Urinary bladder (tissue), 3 donors: ENCODE measurements at regions not wholly inside any gene's neighbourhood (a gene's known extent, or its start where the extent isn't known, plus 50 kb on each side); places are given as distances from the start of the nearest gene placed in this dataset.
"Not testable (repeated sequence)": the region's sequence is repeated elsewhere in the genome, so short reads cannot be mapped to it uniquely, and the experiment has no call there.

ENCODE experiments used
- DNase-seq: peaks from one replicate; pipeline ENCODE4 v3.0.0-alpha.2; 2015; ENCODE audit errors: extremely low spot score
- H3K27ac ChIP-seq: one replicate; pipeline ENCODE4 v1.5.1; 2013; ENCODE audit warnings: low read depth, mild to moderate bottlenecking, moderate library complexity
- H3K36me3 ChIP-seq: one replicate; pipeline ENCODE4 v1.6.1; 2013; ENCODE audit warnings: mild to moderate bottlenecking, moderate library complexity; ENCODE audit not compliant: insufficient read depth
- H3K4me1 ChIP-seq: one replicate; pipeline ENCODE4 v1.6.1; 2013; ENCODE audit warnings: mild to moderate bottlenecking, moderate library complexity; ENCODE audit not compliant: insufficient read depth
- H3K4me3 ChIP-seq: one replicate; pipeline ENCODE4 v1.5.1; 2013; ENCODE audit warnings: low read depth, low read length
- WGBS: extraction: QIAGEN DNeasy Blood & Tissue Kit; methylation state at CpG from one replicate; pipeline ENCODE4 v1.1.7; 2013; 5-methylcytosine and 5-hydroxymethylcytosine counted together
- donor health status: healthy with polysubstance abuse.
- donor health status: healthy.

GRCh38 chr13:24563087-24563486, 50.5 kb upstream of the PARP4 start:
- Histone ChIP-seq H3K4me3 (no peak overlapping the region), H3K36me3 (no peaks in the 10 kb centered on the region), H3K27ac (no peak overlapping the region), H3K4me1 (no peaks in the 10 kb centered on the region)
- WGBS, result 93% methylated on average over 2 of the region's 2 CpGs
- no peak for DNase-seq

- H3K36me3 ChIP-seq, DNase-seq, H3K27ac ChIP-seq, H3K4me1 ChIP-seq, H3K4me3 ChIP-seq: not testable (repeated sequence)
- WGBS, result 44% methylated on average over 1 of the region's 1 CpG
Observed at GRCh38 chr13:24563971-24564370, 51.4 kb upstream of the PARP4 start.

GRCh38 chr13:24564881-24565280, 52.3 kb upstream of the PARP4 start:
- no peak overlapping the region for H3K4me3 ChIP-seq
- no peak for DNase-seq
- H3K27ac ChIP-seq, result no peak overlapping the region
- no peaks in the 10 kb centered on the region for H3K4me1 ChIP-seq
- 85% methylated on average over 4 of the region's 4 CpGs for WGBS
- no peaks in the 10 kb centered on the region for H3K36me3 ChIP-seq

GRCh38 chr13:24567593-24567992, 55.0 kb upstream of the PARP4 start:
- H3K27ac ChIP-seq, H3K36me3 ChIP-seq, DNase-seq, H3K4me3 ChIP-seq, H3K4me1 ChIP-seq: not testable (repeated sequence)
- whole genome bisulfite sequencing, result 89% methylated on average over 3 of the region's 3 CpGs

GRCh38 chr13:24574847-24575246, 62.3 kb upstream of the PARP4 start:
- Histone ChIP-seq H3K27ac (no peak overlapping the region), H3K4me3 (no peak overlapping the region), H3K4me1 (no peaks in the 10 kb centered on the region), H3K36me3 (no peaks in the 10 kb centered on the region)
- DNase-seq, result no peak
- WGBS, result 55% methylated on average over 1 of the region's 1 CpG

- not testable (repeated sequence) for H3K4me1 ChIP-seq, H3K4me3 ChIP-seq, H3K36me3 ChIP-seq, H3K27ac ChIP-seq, DNase-seq
- WGBS, result 0% methylated on average over 1 of the region's 1 CpG
Observed at GRCh38 chr13:24580315-24580714, 67.7 kb upstream of the PARP4 start.

GRCh38 chr13:24581578-24581977, 69.0 kb upstream of the PARP4 start:
- 81% methylated on average over 5 of the region's 5 CpGs for WGBS
- H3K4me1 ChIP-seq, DNase-seq, H3K27ac ChIP-seq, H3K36me3 ChIP-seq, H3K4me3 ChIP-seq: not testable (repeated sequence)

GRCh38 chr13:24591697-24592096, 79.1 kb upstream of the PARP4 start:
- WGBS, result 41% methylated on average over 6 of the region's 6 CpGs

GRCh38 chr13:24597906-24598670, 82.1 kb upstream of the ATP12A start:
- WGBS, result 87% methylated on average over 3 of the region's 3 CpGs
- H3K27ac ChIP-seq, H3K4me1 ChIP-seq, H3K36me3 ChIP-seq, DNase-seq, H3K4me3 ChIP-seq: not testable (repeated sequence)

More at GRCh38 chr13:24591697-24592096, 79.1 kb upstream of the PARP4 start:
- H3K4me3 ChIP-seq, DNase-seq, H3K4me1 ChIP-seq, H3K36me3 ChIP-seq, H3K27ac ChIP-seq: not testable (repeated sequence)

- not testable (repeated sequence) for H3K36me3 ChIP-seq, DNase-seq, H3K27ac ChIP-seq, H3K4me1 ChIP-seq, H3K4me3 ChIP-seq
- WGBS, result 82% methylated on average over 10 of the region's 10 CpGs
Observed at GRCh38 chr13:24599019-24599791, 81.0 kb upstream of the ATP12A start.

- DNase-seq, result no peak
- no peaks in the 10 kb centered on the region for H3K4me1 ChIP-seq
- no peak overlapping the region for H3K27ac ChIP-seq
- no peaks in the 10 kb centered on the region for H3K36me3 ChIP-seq
- 95% methylated on average over 6 of the region's 6 CpGs for WGBS
- H3K4me3 ChIP-seq, result no peak overlapping the region
Observed at GRCh38 chr13:24605923-24606372, 74.3 kb upstream of the ATP12A start.

- no peak overlapping the region for H3K4me3 ChIP-seq
- H3K27ac ChIP-seq, result no peak overlapping the region
- H3K36me3 ChIP-seq, result no peaks in the 10 kb centered on the region
- WGBS, result 91% methylated on average over 6 of the region's 6 CpGs
- no peak for DNase-seq
- no peaks in the 10 kb centered on the region for H3K4me1 ChIP-seq
Observed at GRCh38 chr13:24606486-24607170, 73.6 kb upstream of the ATP12A start.

GRCh38 chr13:24610956-24611355, 69.3 kb upstream of the ATP12A start:
- Histone ChIP-seq H3K36me3 (no peaks in the 10 kb centered on the region), H3K27ac (no peak overlapping the region), H3K4me1 (no peaks in the 10 kb centered on the region), H3K4me3 (no peak overlapping the region)
- WGBS, result 88% methylated on average over 3 of the region's 3 CpGs
- no peak for DNase-seq

- Histone ChIP-seq H3K4me1 (no peaks in the 10 kb centered on the region), H3K36me3 (no peaks in the 10 kb centered on the region), H3K4me3 (no peak overlapping the region), H3K27ac (no peak overlapping the region)
- no peak for DNase-seq
- 95% methylated on average over 9 of the region's 9 CpGs for whole genome bisulfite sequencing
Observed at GRCh38 chr13:24612726-24613125, 67.5 kb upstream of the ATP12A start.
